Activated naive CD4-positive, alpha-beta T cell treated with anti-CD3 and anti-CD28 coated beads, Interleukin-2, amount 50 U/mL, for 16 hours (primary cell): ENCODE measurements at regions not wholly inside any gene's neighbourhood (a gene's known extent, or its start where the extent isn't known, plus 50 kb on each side); places are given as distances from the start of the nearest gene placed in this dataset.

Experiments
- DNase-seq: peaks from one replicate; pipeline ENCODE4 v3.0.0-alpha.2; 2020

DNA sequence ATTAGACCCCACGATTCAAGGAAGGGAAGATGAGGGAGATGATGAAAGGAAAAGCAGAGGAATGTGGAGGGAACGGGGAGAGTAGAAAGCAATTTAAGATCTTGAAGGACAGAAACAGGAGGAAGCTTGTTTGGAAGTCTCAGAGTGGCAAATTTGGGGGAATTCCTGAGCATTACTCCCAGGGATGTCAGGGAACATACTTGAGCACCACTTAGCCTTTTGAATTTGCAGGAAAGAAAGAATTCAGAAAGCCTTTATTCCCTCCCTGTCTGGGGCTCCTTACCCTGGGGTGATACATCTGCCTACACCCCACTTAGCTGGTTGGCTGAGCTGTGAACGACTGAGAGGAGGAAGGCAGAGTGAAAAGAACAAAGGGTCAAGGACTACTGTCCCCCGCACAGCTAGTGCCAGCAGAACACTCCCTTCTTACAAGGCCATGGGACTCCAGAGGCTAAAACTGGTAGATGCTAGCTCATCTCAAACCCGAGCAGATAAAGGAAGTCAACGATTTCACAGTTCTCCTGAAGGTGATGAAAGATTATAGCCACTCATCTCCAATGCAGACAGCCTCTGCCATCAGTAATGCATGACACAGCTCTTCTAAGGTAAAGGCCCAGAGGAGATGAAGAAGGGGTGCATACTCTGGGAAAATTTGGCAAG, 84.0 kb upstream of the AKIP1 start:
- DNase-seq, result no peak

DNA sequence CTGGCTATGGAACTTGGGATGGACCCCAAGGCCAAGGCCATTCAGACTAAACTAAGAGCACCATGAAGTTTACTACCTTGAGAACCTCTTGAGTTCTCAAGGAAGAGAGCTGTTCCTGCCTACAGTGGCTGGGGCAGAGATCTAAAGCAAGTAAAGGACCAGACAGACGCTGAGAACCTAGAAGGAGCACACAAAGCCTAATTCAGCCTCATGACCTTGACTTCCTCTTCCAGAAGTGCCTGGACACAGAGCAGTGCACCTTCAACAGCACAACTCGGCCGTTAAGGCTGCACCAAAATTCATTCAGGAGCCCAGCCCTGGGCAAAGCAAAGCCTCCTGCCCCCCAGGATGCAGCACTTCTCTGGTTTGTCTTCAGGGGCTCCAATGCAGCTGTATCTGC, 82.9 kb upstream of the AKIP1 start:
- DNase-seq, result no peak

GRCh38 chr11:8828580-8829361, 82.2 kb upstream of the AKIP1 start:
- DNase-seq, result no peak

DNA sequence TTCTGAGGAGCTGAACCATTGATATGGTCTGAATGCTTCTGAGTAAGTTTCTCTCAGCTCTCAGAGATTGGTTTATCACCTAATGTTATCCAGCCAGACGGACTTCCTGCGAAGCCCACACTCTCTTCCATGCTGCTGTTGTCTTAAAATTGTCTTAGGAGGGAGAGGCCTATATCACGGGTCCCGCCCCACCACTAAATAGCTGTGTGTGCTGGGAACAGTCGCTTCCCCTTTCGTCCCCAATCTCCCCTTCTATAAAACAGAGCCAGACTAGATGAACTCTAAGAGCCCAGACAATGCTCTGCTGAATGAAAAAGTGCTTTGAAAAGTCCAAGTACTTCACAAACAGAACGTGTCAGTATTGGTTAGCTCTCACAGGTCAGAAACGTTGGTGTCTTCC, 81.4 kb upstream of the AKIP1 start:
- DNase-seq, result no peak

- no peak for DNase-seq
These were observed 80.3 kb upstream of the AKIP1 start for GRCh38 chr11:8830641-8831040.

DNA sequence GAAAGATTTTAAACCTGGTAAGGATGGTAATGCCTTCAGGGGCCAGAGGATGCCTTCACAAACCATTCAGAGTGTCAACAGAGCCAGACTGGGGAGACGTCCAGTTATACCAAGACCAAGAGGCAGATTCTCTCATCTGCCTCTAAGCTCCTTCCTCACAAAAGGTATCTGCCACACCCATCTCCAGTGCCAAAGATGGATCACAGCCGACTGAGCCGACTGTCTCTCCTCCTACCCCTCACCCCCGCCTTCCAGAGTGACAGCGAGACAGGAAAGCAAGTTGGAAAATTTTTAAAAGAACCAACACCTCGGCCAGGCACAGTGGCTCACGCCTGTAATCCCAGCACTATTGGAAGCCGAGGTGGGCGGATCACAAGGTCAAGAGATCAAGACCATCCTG, 79.1 kb upstream of the AKIP1 start:
- no peak for DNase-seq

DNA sequence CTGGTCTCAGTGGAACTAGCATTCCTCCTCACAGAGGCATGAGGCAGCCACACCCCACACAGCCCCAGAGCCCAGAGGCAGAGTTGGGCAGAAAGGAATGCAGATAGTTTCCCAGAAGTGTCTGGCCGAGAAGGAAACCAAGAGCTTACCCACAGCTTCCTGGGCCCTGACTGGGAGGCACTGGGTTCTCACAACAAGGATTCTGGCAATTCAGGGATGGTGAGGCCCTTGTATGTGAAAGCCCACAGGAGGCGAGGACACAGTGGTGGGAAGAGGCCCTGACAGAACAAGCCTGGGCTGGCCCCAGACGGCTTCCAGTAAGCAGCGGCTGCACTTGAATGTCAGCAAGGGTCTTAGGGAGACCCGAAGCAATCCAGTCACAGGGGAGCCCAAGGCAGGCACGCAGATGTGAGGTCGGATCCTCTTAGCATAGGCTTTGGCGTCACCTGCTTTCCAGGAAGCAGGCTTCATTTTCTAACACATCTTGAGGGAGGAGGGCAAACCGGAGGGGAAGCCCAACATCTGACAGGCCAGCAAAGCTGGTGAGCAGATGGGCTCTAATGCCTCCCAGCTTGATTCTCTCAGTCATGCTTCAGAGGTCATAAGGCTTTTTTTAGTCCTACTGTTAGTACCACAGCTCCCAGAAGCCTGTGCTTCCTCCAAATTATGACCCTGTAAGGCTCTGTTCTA, 78.3 kb upstream of the AKIP1 start:
- DNase-seq, result no peak

GRCh38 chr11:8833568-8834315, 77.2 kb upstream of the AKIP1 start:
- DNase-seq, result no peak

DNA sequence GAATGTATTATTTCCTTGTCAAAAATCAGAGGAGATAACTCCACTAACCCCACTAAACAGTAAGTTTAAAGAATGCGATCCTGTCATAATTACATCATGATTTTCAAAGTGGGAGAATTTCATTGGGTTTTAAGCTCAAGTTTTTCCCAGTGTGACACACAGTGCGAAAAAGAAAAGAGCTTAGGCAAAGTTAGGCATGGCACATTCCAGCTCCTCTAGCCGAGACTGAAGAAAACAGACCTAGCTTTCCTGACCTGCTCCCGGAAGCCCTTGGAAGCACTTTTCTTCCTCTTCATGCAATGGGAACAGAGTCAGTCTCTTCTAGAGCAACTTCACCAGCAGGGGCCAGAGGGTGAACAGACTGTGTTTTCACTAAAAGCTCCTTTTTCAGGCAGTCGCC, 76.6 kb upstream of the AKIP1 start:
- no peak for DNase-seq

DNA sequence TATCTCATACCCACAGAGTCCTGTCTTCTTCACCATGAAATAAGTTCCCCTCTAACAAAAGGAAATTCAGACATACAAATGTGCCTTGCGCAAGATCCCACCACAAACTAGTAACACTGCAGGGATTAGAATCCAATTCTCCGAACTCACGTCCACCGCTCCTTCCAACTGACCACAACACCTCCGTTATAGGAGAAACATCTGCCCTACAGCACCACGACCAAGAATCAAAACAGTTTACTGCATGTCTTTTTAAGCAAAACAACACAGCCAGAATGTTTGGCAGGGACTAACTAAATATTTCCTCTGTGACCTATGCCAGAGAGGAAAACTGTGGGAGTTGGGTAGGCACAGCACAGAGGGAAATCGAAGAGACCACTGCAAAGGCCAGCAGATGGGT, 72.7 kb upstream of the AKIP1 start:
- no peak for DNase-seq

DNA sequence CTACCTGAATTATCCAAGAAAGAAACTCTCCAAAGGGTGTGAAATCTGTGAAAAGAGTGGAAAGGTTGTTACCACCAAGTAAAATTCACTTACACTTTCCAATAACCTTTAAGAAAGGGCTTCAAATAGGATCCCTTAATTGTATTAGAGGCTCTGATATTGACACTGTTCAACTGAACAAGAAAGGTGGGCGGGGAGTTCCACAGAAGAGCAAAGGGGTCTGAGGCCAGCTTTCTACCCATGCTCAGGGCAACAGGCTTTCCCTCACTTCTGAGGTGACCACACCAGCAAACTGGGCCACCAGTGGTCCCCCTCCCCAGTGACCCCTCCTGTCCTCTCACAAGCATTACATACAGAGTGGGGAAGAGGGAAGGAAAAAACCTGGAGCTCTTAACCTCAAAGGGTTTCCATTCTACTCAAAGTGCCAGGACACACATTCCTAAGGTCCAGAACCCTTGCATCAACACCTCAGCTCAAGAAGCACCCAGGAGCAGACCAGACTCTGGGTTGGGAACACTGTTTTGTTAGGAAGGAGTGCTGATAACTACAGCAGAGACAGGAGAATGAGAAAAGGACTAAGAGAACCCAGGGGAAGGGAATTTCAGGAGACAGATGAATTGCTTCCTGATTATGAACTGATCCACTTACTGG, 71.6 kb upstream of the AKIP1 start:
- no peak for DNase-seq

- DNase-seq, result no peak
These were observed 70.7 kb upstream of the AKIP1 start for GRCh38 chr11:8839957-8840945.

DNA sequence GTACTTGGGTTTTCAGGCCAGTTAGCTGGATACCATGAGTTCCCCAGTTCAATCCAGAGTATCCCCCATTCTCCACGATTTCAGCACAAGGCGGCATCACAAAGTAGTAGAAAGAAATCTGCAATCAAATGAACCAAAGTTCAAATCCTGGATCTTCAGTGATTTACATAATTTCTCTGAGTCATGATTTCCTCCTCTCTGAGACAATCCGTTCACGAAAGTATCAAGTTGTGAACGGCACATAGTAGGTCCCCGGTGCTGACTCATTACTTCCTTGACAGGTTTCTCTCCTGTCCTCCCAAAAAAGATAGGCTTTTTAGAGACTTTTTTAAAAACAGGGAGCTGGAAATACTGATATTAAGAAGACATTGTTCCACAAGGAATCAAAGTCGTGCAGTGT, 69.1 kb upstream of the AKIP1 start:
- no peak for DNase-seq

GRCh38 chr11:8858808-8859207, 52.2 kb upstream of the AKIP1 start:
- no peak for DNase-seq
